Pons (tissue), 1 donor: ENCODE measurements at regions not wholly inside any gene's neighbourhood (a gene's known extent, or its start where the extent isn't known, plus 50 kb on each side); places are given as distances from the start of the nearest gene placed in this dataset.

Source experiments
- DNase-seq: peaks from one replicate; pipeline ENCODE4 v3.0.0-alpha.2; 2016; ENCODE audit warnings: low spot score

GRCh38 chr4:111652986-111653385 lies 492.3 kb upstream of the FAM241A start:
- DNase-seq: no peak

DNA sequence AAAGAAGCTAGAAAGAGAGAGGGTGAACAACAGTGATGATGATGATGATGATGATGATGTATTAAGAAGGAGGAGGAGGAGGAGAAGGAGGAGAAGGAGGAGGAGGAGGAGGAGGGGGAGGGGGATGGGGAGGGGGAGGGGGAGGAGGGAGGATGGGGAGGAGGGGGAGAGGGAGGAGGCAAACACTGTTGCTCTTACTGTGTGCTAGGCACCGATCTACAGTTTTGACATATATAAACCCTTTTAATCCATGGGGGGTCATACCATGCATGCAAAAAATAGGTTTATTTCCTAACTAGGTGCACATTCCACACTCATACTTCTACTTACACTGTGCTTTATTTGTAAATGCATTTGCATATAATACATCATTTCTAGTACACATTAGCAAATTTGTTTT lies 482.8 kb upstream of the FAM241A start:
- no peak for DNase-seq

DNA sequence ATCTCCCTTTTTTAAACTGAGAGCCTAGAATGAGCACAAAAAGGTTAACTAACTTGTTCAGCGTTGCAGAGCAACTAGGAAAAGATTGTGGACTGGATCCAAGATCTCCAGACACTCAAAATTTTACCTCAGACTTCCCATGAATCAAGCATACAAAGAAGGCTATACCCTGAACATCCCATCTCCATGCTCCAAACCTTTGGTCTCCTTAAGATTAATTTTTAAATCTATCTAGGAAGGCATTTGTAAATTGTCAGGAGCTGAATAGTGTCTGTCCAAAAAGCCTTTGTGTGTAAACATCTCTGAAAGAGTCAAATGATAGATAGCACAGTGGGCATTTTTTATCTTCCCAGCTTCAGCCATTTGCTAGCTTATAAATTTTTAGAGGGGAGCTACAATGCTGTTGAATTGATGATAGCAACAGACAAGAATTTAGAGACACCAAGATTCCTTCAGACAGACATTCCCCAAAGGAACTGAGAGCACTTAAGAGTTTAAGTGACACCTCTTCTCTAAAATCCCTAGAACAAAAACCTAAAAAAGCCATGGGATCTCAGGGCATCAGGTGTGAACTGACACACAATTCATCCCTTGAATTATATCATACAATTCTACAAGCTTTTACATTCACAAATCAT lies 480.8 kb upstream of the FAM241A start:
- no peak for DNase-seq

DNA sequence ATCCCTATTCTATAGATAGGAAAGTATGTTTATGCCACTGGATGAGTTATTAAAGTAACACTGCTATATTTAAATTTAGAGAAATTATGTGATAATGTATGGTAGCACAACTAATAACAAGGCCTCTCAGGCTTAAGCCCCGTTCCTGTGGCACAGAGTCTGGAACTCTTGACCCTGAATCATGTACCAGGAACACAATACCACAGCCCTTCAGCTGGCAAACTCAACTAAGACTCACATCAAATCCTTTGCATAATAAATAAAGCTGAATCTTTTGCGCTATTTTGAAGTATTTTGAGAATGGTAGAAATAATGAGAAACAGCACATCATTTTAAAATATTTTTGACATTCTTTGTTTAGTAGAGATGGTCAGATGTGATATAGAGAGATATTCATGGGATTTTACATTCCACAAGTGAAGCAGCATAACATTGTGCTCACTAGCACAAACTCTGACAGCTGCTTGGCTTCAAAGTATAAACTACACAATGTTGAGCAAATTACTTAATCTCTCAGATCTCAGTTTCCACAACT lies 478.4 kb upstream of the FAM241A start:
- no peak for DNase-seq

GRCh38 chr4:111671756-111672155 lies 473.5 kb upstream of the FAM241A start:
- DNase-seq: no peak

DNA sequence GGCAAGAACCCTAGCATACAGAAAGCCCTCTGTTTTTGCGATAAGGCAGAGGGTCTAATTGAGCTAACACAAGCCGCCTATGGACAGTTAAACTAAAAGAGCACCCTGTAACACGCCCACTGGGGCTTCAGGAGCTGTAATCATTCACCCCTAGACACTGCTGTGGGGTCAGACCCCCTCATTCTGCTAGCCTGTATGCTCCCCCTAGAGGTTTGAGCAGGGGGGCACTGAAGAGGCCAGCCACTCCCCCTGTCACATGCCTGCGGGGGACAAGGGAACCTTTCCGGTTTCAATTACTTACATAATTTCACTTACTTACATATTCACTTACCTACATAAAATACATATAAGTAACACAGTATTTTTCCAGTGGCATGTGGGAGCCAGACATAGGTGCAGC lies 469.5 kb upstream of the FAM241A start:
- DNase-seq: no peak

- DNase-seq: no peak
Measured at GRCh38 chr4:111676533-111676932, 468.7 kb upstream of the FAM241A start.

DNA sequence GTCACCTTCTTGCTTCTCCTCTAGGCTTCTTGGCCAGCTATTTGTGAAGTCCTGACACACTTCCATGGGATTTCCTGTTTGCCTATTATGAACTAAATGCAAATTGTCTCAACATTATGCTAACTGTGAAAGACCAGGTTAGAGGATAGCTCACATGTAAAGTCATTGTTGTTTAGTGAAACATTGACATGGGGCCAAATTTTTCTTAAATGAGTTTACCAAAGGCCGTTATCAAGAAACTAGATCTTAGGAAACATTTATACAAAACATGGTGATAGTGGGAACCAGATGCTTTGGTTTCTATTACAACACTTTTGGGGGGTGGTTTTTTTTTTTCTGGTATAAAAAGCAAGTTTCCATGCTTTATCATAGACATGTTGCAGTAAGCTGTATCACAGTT lies 466.8 kb upstream of the FAM241A start:
- no peak for DNase-seq

GRCh38 chr4:111678908-111679307 lies 466.3 kb upstream of the FAM241A start:
- DNase-seq: no peak

- no peak for DNase-seq
Measured at GRCh38 chr4:111681270-111681669, 464.0 kb upstream of the FAM241A start.

- DNase-seq: no peak
Measured at GRCh38 chr4:111681751-111682150, 463.5 kb upstream of the FAM241A start.

- no peak for DNase-seq
Measured at GRCh38 chr4:111685205-111685604, 460.0 kb upstream of the FAM241A start.

GRCh38 chr4:111689214-111689613 lies 456.0 kb upstream of the FAM241A start:
- no peak for DNase-seq

- DNase-seq: no peak
Measured at GRCh38 chr4:111689731-111690130, 455.5 kb upstream of the FAM241A start.

- DNase-seq: no peak
Measured at GRCh38 chr4:111693758-111694157, 451.5 kb upstream of the FAM241A start.

GRCh38 chr4:111695677-111696076 lies 449.6 kb upstream of the FAM241A start:
- DNase-seq: no peak

GRCh38 chr4:111696505-111696904 lies 448.7 kb upstream of the FAM241A start:
- no peak for DNase-seq

- no peak for DNase-seq
Measured at GRCh38 chr4:111697176-111697942, 447.9 kb upstream of the FAM241A start.

DNA sequence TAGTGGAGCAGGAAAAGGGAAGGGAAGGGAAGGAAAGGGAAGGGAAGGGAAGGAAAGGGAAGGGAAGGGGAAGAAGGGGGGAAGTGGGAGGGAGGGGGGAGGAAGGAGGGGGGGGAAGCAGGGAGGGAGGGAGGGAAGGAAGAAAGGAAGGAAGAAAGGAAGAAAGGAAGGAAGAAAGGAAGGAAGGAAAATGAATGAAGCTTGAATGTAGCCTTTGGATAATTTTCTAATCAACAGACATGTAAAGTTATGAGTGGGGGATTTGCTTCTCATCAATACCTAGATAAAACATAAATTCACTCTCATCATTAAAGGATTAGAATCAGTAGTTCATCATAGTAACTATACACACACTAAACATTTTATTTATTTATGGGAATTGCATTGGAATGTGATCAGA lies 446.9 kb upstream of the FAM241A start:
- no peak for DNase-seq

GRCh38 chr4:111699165-111699564 lies 446.1 kb upstream of the FAM241A start:
- no peak for DNase-seq

DNA sequence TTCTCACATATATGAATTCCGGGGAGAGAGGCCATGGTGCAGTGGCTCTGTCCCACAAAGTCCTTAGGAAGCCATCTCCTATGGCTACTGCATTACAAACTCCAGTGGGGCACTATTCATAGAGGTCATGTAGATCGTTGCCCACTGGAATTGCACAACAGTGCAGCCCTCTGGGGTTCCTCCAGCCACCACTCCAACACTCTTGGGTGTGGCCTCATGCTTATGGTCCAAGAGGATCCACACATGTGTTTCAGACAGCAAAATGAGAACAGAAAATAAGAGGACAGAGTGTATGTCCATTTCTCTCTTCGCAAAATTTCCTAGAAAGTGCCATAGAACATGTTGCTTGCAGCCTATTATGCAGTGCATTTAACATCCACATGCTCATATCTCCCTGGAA lies 444.2 kb upstream of the FAM241A start:
- no peak for DNase-seq

- DNase-seq: no peak
Measured at GRCh38 chr4:111707491-111707890, 437.8 kb upstream of the FAM241A start.

- DNase-seq: no peak
Measured at GRCh38 chr4:111712093-111712677, 433.1 kb upstream of the FAM241A start.
